ENCODE measurements at regions not wholly inside any gene's neighbourhood (a gene's known extent, or its start where the extent isn't known, plus 50 kb on each side); places are given as distances from the start of the nearest gene placed in this dataset.

DNA sequence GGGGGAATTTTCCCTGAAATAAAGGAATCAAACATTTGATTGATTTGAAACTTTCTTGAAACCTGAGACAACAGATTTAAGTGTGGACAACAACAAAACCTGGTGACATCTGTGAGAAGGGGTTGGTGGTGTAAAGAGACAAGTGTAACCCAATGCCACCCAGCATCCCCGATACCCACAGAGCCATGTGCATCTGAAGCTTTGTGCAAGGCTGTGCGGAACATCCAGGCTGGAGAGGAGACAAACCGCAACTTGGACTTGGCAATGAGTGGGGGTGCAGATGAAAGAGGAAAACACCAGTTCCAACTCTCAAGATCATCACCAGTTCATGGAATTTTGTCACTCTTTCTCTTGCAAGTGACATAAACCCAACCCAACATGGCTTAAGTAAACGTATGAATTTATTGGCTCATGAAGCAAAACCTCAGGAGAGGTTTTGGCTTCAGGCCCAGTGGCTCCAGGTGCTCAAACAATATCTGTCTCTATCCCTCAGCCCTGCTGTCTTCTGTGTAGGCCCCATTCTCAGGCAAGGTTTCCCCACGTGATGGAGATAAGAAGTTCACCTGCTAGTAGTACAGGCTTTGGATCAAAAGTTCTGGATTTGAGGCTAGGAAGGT, 55.2 kb upstream of the NTF3 start:
- no peaks in the 10 kb centered on the region for H3K4me1 ChIP-seq (ENCODE audit: control insufficient read depth in 1 of 2, insufficient read depth in 2 of 2, low read length in 2 of 2)
- H3K27ac ChIP-seq (ENCODE audit: low read depth, low read length) = no peak overlapping the region
- no peaks in the 10 kb centered on the region for H3K27me3 ChIP-seq (ENCODE audit: control insufficient read depth in 1 of 2, insufficient read depth in 2 of 2, low read length in 2 of 2)
- H3K9me3 ChIP-seq (ENCODE audit: control insufficient read depth in 1 of 2, low read length in 2 of 2) = no peaks in the 10 kb centered on the region
- H3K9ac ChIP-seq (ENCODE audit: low read depth in 1 of 2, low read length in 2 of 2) = no peak overlapping the region
- H3K36me3 ChIP-seq (ENCODE audit: control insufficient read depth in 1 of 2, insufficient read depth in 2 of 2, low read length in 2 of 2) = no peaks in the 10 kb centered on the region
- no peak overlapping the region for H3K4me3 ChIP-seq (ENCODE audit: low read depth in 1 of 2, low read length in 2 of 2)

DNA sequence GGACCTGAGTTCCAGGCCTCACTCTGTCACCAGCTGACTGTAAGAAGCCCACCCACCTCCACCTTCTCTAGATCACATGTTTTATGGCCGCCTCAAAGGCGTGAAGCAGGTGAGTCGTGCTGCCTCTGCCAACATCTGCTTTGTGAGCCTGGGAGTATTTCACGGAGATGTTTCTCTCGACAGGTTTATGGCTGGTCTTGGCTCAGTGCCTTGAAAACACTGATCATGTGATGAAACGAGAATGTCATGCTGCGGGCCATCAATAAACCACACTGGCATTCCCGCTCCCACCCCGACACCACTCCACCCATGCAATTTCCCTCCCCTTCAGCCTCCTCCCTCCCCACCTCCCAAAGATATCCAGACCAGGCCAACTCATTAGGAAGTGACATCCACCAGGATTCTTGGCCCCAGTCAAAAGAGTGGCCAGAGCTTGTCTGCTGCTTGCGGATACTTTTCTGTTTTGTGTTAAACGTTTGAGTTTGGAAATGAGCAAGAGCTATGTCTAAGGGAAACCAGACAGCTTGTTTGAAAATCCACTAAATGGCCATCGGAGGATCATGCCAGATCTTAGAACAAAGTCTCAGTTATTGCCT, 53.8 kb upstream of the NTF3 start:
- no peaks in the 10 kb centered on the region for H3K9me3 ChIP-seq (ENCODE audit: control insufficient read depth in 1 of 2, low read length in 2 of 2)
- H3K27ac ChIP-seq (ENCODE audit: low read depth, low read length) = no peak overlapping the region
- no peak overlapping the region for H3K9ac ChIP-seq (ENCODE audit: low read depth in 1 of 2, low read length in 2 of 2)
- no peak overlapping the region for H3K4me3 ChIP-seq (ENCODE audit: low read depth in 1 of 2, low read length in 2 of 2)
- H3K36me3 ChIP-seq (ENCODE audit: control insufficient read depth in 1 of 2, insufficient read depth in 2 of 2, low read length in 2 of 2) = no peaks in the 10 kb centered on the region
- peaks cover 0 to 4% of the 10 kb centered on the region in 2 donors for H3K27me3 ChIP-seq (ENCODE audit: control insufficient read depth in 1 of 2, insufficient read depth in 2 of 2, low read length in 2 of 2)
- H3K4me1 ChIP-seq (ENCODE audit: control insufficient read depth in 1 of 2, insufficient read depth in 2 of 2, low read length in 2 of 2) = no peaks in the 10 kb centered on the region

DNA sequence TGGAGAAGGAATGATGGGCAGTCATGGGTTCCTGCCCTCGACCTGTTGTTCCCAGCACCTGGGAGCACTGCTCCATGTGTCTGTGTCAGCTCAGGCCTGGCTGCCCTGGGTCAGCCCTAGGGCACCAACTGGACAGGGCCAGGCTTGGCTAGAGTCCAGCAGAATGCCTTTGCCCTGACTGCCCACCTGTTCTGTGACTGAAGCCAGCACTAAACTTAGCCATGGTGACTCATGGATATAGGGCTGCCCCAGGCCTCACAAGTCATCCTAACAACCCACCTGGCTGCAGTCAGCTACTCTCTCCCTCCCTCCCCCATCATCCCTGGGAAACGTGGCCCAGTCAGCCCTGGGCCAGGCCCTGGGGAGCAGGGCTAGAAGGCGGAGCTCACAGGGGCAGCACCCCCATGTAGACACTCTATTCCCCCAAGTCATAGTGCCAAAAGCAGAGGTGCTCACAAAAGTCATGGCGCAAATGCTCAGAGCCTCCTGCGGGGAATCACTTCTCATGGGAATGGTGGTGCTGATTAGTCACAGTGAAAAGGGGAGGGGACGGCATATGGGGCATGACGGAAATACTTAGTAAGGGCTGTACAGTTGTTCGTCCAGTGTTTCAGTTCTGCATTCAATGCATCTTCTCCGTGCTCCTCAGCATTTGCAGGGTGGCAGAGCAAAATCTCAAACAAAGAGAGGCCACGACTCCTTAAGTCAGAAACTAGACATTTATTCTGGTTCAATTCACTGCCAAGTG, 52.0 kb upstream of the NTF3 start:
- Histone ChIP-seq H3K4me1 (ENCODE audit: control insufficient read depth in 1 of 2, insufficient read depth in 2 of 2, low read length in 2 of 2) (no peaks in the 10 kb centered on the region), H3K9me3 (ENCODE audit: control insufficient read depth in 1 of 2, low read length in 2 of 2) (no peaks in the 10 kb centered on the region), H3K36me3 (ENCODE audit: control insufficient read depth in 1 of 2, insufficient read depth in 2 of 2, low read length in 2 of 2) (no peaks in the 10 kb centered on the region), H3K27me3 (ENCODE audit: control insufficient read depth in 1 of 2, insufficient read depth in 2 of 2, low read length in 2 of 2) (peaks cover 0 to 4% of the 10 kb centered on the region in 2 donors), H3K9ac (ENCODE audit: low read depth in 1 of 2, low read length in 2 of 2) (no peak overlapping the region), H3K4me3 (ENCODE audit: low read depth in 1 of 2, low read length in 2 of 2) (no peak overlapping the region), H3K27ac (ENCODE audit: low read depth, low read length) (no peak overlapping the region)

All from duodenal mucosa (tissue), 2 donors.